ENCODE measurements at regions not wholly inside any gene's neighbourhood (a gene's known extent, or its start where the extent isn't known, plus 50 kb on each side); places are given as distances from the start of the nearest gene placed in this dataset.

GRCh38 chr11:92332986-92333385 lies 108.4 kb downstream of the FAT3 start:
- POLR2A ChIA-PET, result no interaction called here
- CTCF ChIA-PET (ENCODE audit: low intra/inter-chr PET ratio), result interaction anchor here (0.6 kb wide), 1 partner anchor 1243 kb away, joined by 3 read pairs; no protein-coding TSS in a partner anchor
- 9% methylated on average over 1 of the region's 1 CpG for WGBS (ENCODE audit: insufficient coverage, low coverage, missing lambda C conversion rate)
- Histone ChIP-seq H3K27ac (ENCODE audit: extremely low read depth, low read depth, low read length) (no peak overlapping the region), H3K9ac (ENCODE audit: insufficient read depth in 1 of 2, low read depth in 2 of 2, low read length in 2 of 2) (no peak overlapping the region), H3K36me3 (ENCODE audit: control insufficient read depth, insufficient read depth, low read length) (no peaks in the 10 kb centered on the region), H2AFZ (ENCODE audit: low read depth, low read length) (no peak overlapping the region), H3K4me3 (no peak overlapping the region), H3K79me2 (ENCODE audit: control insufficient read depth, insufficient read depth, low read length) (no peaks in the 10 kb centered on the region), H3K4me1 (replicated peaks in 1 of 2; ENCODE audit: control insufficient read depth in 2 of 2, insufficient read depth in 2 of 2, low read length in 2 of 2) (no peaks in the 10 kb centered on the region), H4K20me1 (replicated peaks; ENCODE audit: control insufficient read depth, insufficient read depth, low read length) (no peaks in the 10 kb centered on the region), H3K9me3 (replicated peaks; ENCODE audit: control insufficient read depth, insufficient read depth, low read depth, low read length) (no peaks in the 10 kb centered on the region), H3K4me2 (ENCODE audit: insufficient read depth, low read length) (no peak overlapping the region), H3K27me3 (ENCODE audit: control insufficient read depth in 2 of 2, insufficient read depth in 2 of 2, low read length in 2 of 2) (no peaks in the 10 kb centered on the region), H3K9me1 (ENCODE audit: control insufficient read depth, insufficient read depth, low read length) (no peaks in the 10 kb centered on the region)
- intact Hi-C loops (cut with micrococcal nuclease), result no loop called here
- DNase-seq (ENCODE audit: extremely low read depth in 1 of 4, low spot score in 3 of 4) (no peak), ATAC-seq (no peak), FAIRE-seq (no peak)
- TF ChIP-seq THAP7 (CRISPR knock-in tag; IDR thresholded peaks at IDR 0.05) (no peak), IRF9 (tag; IDR thresholded peaks at IDR 0.05) (no peak), DNMT1 (IDR thresholded peaks at IDR 0.05) (no peak), ZNF586 (CRISPR knock-in tag; conservative IDR thresholded peaks at IDR 0.05) (no peak), ZNF12 (CRISPR knock-in tag; IDR thresholded peaks at IDR 0.05) (no peak), XRCC4 (IDR thresholded peaks at IDR 0.05; ENCODE audit: extremely low read depth, insufficient read depth, insufficient read length) (no peak), MTA2 (IDR thresholded peaks at IDR 0.05; ENCODE audit: low read depth) (no peak), CLOCK (CRISPR knock-in tag; IDR thresholded peaks at IDR 0.05; ENCODE audit: borderline replicate concordance) (no peak)
- TF ChIP-seq, protein P1, sequence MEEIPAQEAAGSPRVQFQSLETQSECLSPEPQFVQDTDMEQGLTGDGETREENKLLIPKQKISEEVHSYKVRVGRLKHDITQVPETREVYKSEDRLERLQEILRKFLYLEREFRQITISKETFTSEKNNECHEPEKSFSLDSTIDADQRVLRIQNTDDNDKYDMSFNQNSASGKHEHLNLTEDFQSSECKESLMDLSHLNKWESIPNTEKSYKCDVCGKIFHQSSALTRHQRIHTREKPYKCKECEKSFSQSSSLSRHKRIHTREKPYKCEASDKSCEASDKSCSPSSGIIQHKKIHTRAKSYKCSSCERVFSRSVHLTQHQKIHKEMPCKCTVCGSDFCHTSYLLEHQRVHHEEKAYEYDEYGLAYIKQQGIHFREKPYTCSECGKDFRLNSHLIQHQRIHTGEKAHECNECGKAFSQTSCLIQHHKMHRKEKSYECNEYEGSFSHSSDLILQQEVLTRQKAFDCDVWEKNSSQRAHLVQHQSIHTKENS (CRISPR knock-in tag; IDR thresholded peaks at IDR 0.05), result no peak
- no TSS peak for BruUV-seq (replicated peaks)
- in situ Hi-C loops (cut with MboI), result no loop called here

Measured in K562 (cell line).